ENCODE measurements at regions not wholly inside any gene's neighbourhood (a gene's known extent, or its start where the extent isn't known, plus 50 kb on each side); places are given as distances from the start of the nearest gene placed in this dataset.
A peak's percentile ranks its signal among the peaks of the same experiment; 100 is the strongest.

- intact Hi-C loops (cut with DNase I; ENCODE audit: low total_unique reads): no loop called here
- TF ChIP-seq CTCF (IDR thresholded peaks at IDR 0.05): no peak
- TF ChIP-seq POLR2A (IDR thresholded peaks at IDR 0.05): no peak
- 95 to 98% methylated on average over 4 of the region's 4 CpGs for WGBS, 2 donors
Observed at GRCh38 chr12:124717318-124717717, 146.3 kb downstream of the SCARB1 start.

GRCh38 chr12:124716208-124717130, 147.2 kb downstream of the SCARB1 start:
- DNase-seq (ENCODE audit: low spot score in 2 of 2): peak in 1 of 2 donors; percentile 52
- WGBS, 2 donors: 66 to 69% methylated on average over 22 of the region's 22 CpGs
- intact Hi-C loops (cut with DNase I; ENCODE audit: low total_unique reads): no loop called here
- H3K4me3 ChIP-seq (ENCODE audit: low read depth, poor library complexity, severe bottlenecking): no peak overlapping the region
- no peak for TF ChIP-seq CTCF (IDR thresholded peaks at IDR 0.05)
- TF ChIP-seq POLR2A (IDR thresholded peaks at IDR 0.05): no peak

More at GRCh38 chr12:124717318-124717717, 146.3 kb downstream of the SCARB1 start:
- no peak for DNase-seq (ENCODE audit: low spot score in 2 of 2)
- no peak overlapping the region for H3K4me3 ChIP-seq (ENCODE audit: low read depth, poor library complexity, severe bottlenecking)

- intact Hi-C loops (cut with DNase I; ENCODE audit: low total_unique reads): no loop called here
- no peak for DNase-seq (ENCODE audit: low spot score in 2 of 2)
- WGBS, 2 donors: 40 to 56% methylated on average over 13 to 15 of the region's 15 CpGs
Observed at GRCh38 chr12:124715121-124715990, 147.9 kb upstream of the NCOR2 start.

GRCh38 chr12:124713436-124714082, 146.1 kb upstream of the NCOR2 start:
- WGBS, 2 donors: 31 to 38% methylated on average over 17 of the region's 17 CpGs
- no peak overlapping the region for H3K4me3 ChIP-seq (ENCODE audit: low read depth, poor library complexity, severe bottlenecking)
- intact Hi-C loops (cut with DNase I; ENCODE audit: low total_unique reads): no loop called here
- TF ChIP-seq CTCF (IDR thresholded peaks at IDR 0.05): no peak
- no peak for TF ChIP-seq POLR2A (IDR thresholded peaks at IDR 0.05)
- peak in 1 of 2 donors; percentile 55 for DNase-seq (ENCODE audit: low spot score in 2 of 2)

More at GRCh38 chr12:124715121-124715990, 147.9 kb upstream of the NCOR2 start:
- TF ChIP-seq POLR2A (IDR thresholded peaks at IDR 0.05): no peak
- no peak for TF ChIP-seq CTCF (IDR thresholded peaks at IDR 0.05)
- no peak overlapping the region for H3K4me3 ChIP-seq (ENCODE audit: low read depth, poor library complexity, severe bottlenecking)

- DNase-seq (ENCODE audit: low spot score in 2 of 2): peak; percentile 80 to 94
- intact Hi-C loops (cut with DNase I; ENCODE audit: low total_unique reads): no loop called here
- no peak for TF ChIP-seq POLR2A (IDR thresholded peaks at IDR 0.05)
- 34 to 38% methylated on average over 14 of the region's 14 CpGs for WGBS, 2 donors
- H3K4me3 ChIP-seq (ENCODE audit: low read depth, poor library complexity, severe bottlenecking): no peak overlapping the region
Observed at GRCh38 chr12:124713041-124713435, 145.6 kb upstream of the NCOR2 start.

Measured in lower leg skin (tissue), 4 donors.